ENCODE measurements at regions not wholly inside any gene's neighbourhood (a gene's known extent, or its start where the extent isn't known, plus 50 kb on each side); places are given as distances from the start of the nearest gene placed in this dataset.
"Not testable (repeated sequence)": the region's sequence is repeated elsewhere in the genome, so short reads cannot be mapped to it uniquely, and the experiment has no call there.

- no peak for DNase-seq
These were observed 1122.4 kb upstream of the USP15 start for GRCh38 chr12:61137677-61138414.

DNA sequence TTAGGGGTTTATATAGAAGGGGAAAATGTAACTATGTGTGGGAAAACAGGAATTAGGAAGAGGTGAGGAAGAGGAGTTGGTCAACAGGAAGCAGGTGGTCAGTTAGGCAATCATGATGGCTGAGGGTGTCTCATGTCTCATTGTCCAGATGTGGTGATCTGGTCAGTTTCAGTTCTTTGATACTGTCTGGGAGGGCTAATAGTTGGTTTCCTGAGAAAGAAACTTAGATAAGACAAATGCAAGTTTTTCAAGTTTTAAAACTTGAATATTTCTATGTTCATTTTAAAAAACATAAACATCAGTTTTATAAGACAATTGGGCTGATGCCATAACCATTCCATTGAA is 1121.8 kb upstream of the USP15 start:
- DNase-seq = no peak

DNA sequence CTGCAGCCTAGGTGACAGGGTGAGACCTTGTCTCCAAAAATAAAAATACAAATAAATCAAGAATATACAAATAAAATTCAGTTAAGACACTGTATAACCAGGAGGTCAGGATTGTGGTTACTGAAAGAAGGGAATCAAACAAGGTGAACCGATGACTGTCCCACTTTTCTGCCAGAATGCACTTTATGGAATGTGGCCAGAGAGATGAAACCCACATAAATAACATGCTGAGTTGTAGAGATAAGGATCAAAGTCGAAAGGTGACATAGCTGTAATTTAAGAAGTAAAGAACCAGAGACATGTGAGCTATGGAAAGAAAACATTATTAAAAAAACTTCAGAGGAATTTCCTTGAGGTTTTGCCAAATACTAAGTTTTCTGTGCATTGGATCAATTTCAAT is 1098.2 kb upstream of the USP15 start:
- no peak for DNase-seq

GRCh38 chr12:61188801-61189595 is 1071.2 kb upstream of the USP15 start:
- no peak for DNase-seq

- peak; percentile 53 for DNase-seq
These were observed 1046.6 kb upstream of the USP15 start for GRCh38 chr12:61213646-61214045.

GRCh38 chr12:61220337-61220736 is 1039.9 kb upstream of the USP15 start:
- no peak for DNase-seq

GRCh38 chr12:61232040-61232439 is 1028.2 kb upstream of the USP15 start:
- no peak for DNase-seq

GRCh38 chr12:61250303-61250702 is 1009.9 kb upstream of the USP15 start:
- DNase-seq = no peak

- no peak for DNase-seq
These were observed 1009.1 kb upstream of the USP15 start for GRCh38 chr12:61251076-61251475.

DNA sequence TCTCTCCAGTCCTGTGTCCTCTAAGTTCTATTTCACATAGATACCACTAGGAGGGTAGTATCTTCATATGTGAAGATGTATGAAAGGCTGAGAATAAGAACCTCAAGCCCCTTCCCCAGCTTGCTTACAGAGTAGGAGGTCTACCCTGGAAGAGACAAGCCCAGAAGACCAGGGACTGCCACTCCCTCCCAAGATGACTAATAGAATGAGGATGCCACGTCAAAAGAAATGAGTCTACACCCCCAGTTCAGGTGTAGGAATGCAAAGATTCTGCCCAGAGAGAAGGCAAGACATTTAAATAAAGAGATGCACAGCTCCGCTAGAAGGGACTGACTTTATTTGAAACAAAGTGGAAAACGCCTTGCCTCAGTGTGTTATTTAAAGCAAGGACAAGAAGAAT is 1006.0 kb upstream of the USP15 start:
- no peak for DNase-seq

- DNase-seq = not testable (repeated sequence)
These were observed 995.9 kb upstream of the USP15 start for GRCh38 chr12:61264294-61264693.

DNA sequence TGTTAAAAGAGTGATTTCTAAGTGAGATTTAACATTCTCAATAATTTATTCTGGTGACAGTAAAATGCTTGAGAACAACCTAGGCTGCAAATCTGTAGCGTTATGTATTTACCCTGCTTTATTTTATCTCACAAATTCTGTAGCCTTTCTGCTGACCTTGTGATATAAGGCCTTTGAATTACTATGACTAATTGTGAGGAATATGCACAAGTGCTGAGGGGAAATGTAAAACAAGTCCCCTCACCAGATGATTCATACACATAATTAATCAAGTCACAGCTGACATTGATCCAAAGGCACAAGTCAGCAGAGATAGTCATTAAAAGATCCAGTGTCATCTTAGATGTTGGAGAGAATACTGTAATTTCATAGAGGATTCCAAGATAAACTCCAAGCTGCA is 992.7 kb upstream of the USP15 start:
- DNase-seq = no peak

DNA sequence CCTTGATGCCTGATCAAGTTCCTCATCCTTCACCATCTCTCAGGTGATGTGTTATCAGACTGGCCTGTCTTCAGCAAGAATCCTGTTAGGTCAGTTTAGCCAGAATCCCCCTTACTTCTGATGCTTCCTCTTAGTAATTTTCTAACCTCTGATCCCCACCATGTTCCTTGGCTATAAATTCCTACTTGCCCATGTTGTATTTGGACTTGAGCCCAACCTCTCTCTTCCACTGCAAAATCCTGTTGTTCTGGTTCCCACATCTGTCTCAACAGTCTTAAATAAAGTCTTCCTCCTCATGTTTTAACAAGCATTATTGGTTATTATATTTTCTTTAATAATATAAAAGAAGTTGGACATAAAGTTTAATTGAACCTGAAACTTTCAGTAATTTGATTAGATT is 987.8 kb upstream of the USP15 start:
- no peak for DNase-seq

- no peak for DNase-seq
These were observed 977.2 kb upstream of the USP15 start for GRCh38 chr12:61282790-61283575.

- no peak for DNase-seq
These were observed 969.7 kb upstream of the USP15 start for GRCh38 chr12:61290473-61290872.

DNA sequence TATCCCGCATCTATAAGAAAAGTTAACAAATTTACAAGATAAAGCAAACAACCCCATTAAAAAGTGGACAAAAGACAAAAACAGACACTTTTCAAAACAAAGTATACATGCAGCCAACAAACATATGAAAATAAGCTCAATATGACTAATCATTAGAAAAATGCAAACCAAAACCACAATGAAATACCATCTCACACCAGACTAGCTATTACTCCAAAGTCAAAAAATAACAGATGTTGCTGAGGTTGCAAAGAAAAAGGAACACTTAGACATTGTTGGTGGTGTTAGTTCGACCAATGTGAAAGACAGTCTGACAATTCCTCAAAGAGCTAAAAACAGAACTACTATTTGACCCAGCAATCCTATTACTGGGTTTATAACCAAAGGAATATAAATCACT is 968.6 kb upstream of the USP15 start:
- DNase-seq = no peak

- DNase-seq = not testable (repeated sequence)
These were observed 966.2 kb upstream of the USP15 start for GRCh38 chr12:61294011-61294410.

- DNase-seq = no peak
These were observed 958.4 kb upstream of the USP15 start for GRCh38 chr12:61301817-61302216.

GRCh38 chr12:61302282-61302681 is 957.9 kb upstream of the USP15 start:
- DNase-seq = no peak

DNA sequence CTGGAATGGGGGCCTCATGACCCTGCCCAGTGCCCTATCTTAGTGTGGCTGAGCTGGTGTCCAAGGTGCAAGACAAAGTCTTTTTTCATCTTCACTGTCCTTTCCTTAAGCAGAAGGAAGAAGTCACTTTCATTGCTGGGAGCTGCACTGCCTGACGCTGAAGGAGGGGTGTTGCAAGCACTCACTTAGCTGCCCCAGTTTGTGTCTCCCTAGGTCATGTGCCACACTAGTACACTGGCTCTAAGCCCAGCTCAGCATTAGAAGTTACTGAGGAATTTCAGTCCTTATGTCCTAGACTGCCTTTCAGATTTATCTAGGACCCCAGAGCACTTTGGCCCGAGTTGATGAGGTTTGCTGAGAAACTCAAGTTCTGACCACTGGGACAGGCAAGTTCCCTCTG is 952.0 kb upstream of the USP15 start:
- DNase-seq = no peak

DNA sequence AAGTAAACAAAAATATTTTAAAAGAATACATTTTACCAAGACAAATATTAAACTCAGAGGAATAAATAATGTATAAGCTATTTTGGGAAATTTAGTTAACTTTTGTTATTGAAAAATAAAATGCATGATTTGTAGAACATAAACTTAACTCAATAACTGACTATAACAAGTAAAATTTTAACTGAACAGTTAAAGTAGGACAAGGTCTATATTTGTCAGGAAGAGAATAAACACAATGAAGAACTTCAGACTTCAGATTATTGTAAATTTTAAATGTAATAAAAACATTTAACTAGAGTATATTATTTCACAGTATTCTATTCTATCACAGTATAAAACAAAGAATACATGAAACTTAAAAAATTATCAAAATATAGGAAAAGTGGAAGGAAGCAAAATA is 948.8 kb upstream of the USP15 start:
- DNase-seq = no peak

DNA sequence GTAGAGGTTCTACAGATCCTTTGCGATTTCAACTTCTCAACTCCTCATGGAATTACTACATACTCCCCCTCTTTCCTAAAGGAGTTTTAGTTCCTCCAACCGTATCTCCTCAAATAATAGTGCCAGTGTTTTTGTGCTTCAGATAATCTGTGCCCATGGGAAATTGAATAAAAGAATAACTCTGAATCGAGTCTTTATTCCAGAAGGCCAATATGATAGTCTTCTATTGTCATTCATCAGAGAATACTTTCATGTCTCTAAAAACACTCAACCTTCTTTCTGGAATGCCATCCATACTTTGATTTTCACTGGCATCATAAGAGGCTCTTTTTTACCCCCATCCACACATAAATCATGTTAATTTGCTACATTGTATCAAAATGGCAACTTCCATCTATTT is 911.3 kb upstream of the USP15 start:
- no peak for DNase-seq

GRCh38 chr12:61355105-61355504 is 905.1 kb upstream of the USP15 start:
- DNase-seq = no peak

- no peak for DNase-seq
These were observed 903.7 kb upstream of the USP15 start for GRCh38 chr12:61356485-61356884.
